Chondrocyte (in vitro differentiated cells): ENCODE measurements at regions not wholly inside any gene's neighbourhood (a gene's known extent, or its start where the extent isn't known, plus 50 kb on each side); places are given as distances from the start of the nearest gene placed in this dataset.
"Not testable (repeated sequence)": the region's sequence is repeated elsewhere in the genome, so short reads cannot be mapped to it uniquely, and the experiment has no call there.

Experiments
- DNase-seq: peaks from one replicate; pipeline ENCODE4 v3.0.0; 2021; ENCODE audit warnings: mixed read lengths, low spot score
- H3K27ac Mint-ChIP-seq: one replicate; pipeline ENCODE4 v1.8.0; 2021; ENCODE audit warnings: mild to moderate bottlenecking, moderate library complexity, mixed read lengths; ENCODE audit not compliant: unreplicated experiment
- H3K27me3 Mint-ChIP-seq: 2 replicates; pipeline ENCODE4 v1.8.0; 2021; ENCODE audit warnings: low read depth, mixed read lengths
- H3K36me3 Mint-ChIP-seq: 2 replicates; pipeline ENCODE4 v1.8.0; 2021; ENCODE audit warnings: low read depth, mixed read lengths
- H3K4me1 Mint-ChIP-seq: 2 replicates; pipeline ENCODE4 v1.8.0; 2021; ENCODE audit warnings: low read depth, mild to moderate bottlenecking, mixed read lengths
- H3K4me3 Mint-ChIP-seq: one replicate; pipeline ENCODE4 v1.8.0; 2021; ENCODE audit warnings: mild to moderate bottlenecking, moderate library complexity, mixed read lengths; ENCODE audit not compliant: unreplicated experiment
- H3K9me3 Mint-ChIP-seq: 2 replicates; pipeline ENCODE4 v1.8.0; 2021; ENCODE audit warnings: low read depth, mixed read lengths
- CTCF ChIP-seq: fragments of 200-600 bp; sonication (generic); IDR thresholded peaks from 2 replicates; pipeline ENCODE4 v1.5.0; 2021; ENCODE audit warnings: antibody characterized with exemption, mild to moderate bottlenecking, moderate library complexity

DNA sequence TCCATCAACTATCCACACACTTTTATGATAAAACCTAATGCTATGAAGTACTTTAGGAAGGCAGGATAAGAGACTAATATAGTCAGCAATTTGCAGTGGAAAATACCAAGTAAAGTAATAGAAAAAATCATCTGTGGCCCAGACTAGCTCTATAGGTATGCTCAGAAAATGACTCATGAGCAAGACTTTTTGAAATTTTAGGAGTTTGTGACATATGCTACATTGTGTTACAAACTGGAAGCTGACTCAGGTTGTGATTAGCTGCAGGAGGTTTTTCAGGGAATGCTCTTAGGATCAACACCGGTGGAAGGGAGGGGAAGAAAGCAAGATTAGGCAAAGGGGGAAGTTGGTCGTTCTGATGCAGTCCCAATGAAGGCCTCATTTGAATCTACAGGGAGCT, 56.1 kb downstream of the FEZF1 start:
- H3K36me3 Mint-ChIP-seq, result no peaks in the 10 kb centered on the region
- no peak for DNase-seq
- no peak for TF ChIP-seq CTCF
- H3K4me3 Mint-ChIP-seq, result no peak overlapping the region
- H3K4me1 Mint-ChIP-seq, result no peaks in the 10 kb centered on the region
- H3K27me3 Mint-ChIP-seq, result peaks cover 10% of the 10 kb centered on the region
- H3K27ac Mint-ChIP-seq, result no peak overlapping the region
- H3K9me3 Mint-ChIP-seq, result no peaks in the 10 kb centered on the region

DNA sequence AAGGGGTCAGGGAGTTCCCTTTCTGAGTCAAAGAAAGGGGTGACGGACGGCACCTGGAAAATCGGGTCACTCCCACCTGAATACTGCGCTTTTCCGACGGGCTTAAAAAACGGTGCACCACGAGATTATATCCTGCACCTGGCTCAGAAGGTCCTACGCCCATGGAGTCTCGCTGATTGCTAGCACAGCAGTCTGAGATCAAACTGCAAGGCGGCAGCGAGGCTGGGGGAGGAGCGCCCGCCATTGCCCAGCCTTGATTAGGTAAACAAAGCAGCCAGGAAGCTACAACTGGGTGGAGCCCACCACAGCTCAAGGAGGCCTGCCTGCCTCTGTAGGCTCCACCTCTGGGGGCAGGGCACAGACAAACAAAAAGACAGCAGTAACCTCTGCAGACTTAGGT, 65.8 kb downstream of the FEZF1 start:
- H3K27ac Mint-ChIP-seq, H3K36me3 Mint-ChIP-seq, H3K4me3 Mint-ChIP-seq, H3K4me1 Mint-ChIP-seq, H3K9me3 Mint-ChIP-seq, DNase-seq, H3K27me3 Mint-ChIP-seq: not testable (repeated sequence)

DNA sequence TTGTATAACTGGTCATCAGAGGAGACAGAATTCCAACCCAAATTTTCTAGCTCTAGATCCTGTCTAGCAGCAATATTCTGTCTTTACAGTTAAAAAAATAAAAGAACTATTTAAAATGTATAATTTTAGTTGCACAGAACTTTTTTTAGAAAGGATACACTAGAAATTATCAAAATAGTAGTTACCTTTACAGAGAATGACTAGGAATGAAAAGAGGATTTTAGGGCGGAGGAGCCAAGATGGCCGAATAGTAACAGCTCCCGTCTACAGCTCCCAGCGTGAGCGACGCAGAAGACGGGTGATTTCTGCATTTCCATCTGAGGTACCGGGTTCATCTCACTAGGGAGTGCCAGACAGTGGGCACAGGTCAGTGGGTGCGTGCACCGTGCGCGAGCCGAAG, 66.3 kb downstream of the FEZF1 start:
- not testable (repeated sequence) for H3K4me3 Mint-ChIP-seq, H3K9me3 Mint-ChIP-seq

DNA sequence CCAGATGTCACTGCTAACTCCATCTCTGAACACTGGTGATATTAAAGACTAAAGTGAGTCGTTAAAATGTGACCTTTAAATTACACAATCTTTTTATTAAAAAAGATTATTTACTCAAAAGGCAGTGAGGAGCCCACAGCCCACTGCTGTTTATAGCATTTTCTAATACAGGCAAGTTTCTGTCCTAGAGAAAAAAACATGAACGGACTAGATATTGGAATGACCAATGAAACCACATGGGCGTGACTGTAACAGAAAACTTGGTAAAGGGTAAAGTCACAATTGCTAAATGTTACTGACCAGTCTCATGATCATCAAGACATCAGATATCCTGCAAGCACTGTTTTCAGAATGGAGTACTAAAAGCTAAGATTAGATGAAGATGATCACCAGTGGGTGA, 78.7 kb downstream of the FEZF1 start:
- Mint-ChIP-seq H3K9me3 (no peaks in the 10 kb centered on the region), H3K4me3 (no peak overlapping the region), H3K36me3 (no peaks in the 10 kb centered on the region), H3K27me3 (peaks cover 8% of the 10 kb centered on the region), H3K4me1 (no peaks in the 10 kb centered on the region), H3K27ac (no peak overlapping the region)
- no peak for TF ChIP-seq CTCF
- no peak for DNase-seq

More for the DNA sequence above, 66.3 kb downstream of the FEZF1 start:
- not testable (repeated sequence) for H3K27ac Mint-ChIP-seq, H3K27me3 Mint-ChIP-seq, DNase-seq, H3K4me1 Mint-ChIP-seq, H3K36me3 Mint-ChIP-seq

DNA sequence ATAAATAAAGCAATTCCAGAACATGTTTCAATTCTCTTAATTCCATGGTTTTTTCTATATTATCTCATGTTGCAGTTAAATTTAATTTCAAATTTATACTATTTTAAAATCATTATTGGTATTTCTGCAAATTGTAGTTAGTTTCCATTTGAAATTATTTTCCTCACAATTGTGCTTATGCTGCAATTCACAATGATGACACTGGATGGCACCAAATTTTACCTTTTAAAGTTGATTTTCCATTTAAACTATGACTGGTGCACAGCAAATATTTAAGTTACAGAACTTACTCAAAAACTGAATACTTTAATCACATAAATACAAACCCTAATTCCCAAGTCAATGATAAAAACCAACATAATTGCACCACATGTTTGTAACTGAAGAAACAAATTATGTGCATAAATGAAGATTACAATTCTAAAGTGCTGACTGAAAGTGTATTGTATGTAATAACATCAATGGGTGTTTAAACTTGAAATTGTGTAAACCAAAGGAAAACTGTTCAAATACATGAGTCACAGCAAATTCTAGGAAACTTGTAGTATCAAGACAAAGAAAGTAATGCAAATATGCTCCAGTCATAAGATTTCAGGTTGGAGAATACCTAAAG, 75.3 kb upstream of the AASS start:
- no peaks in the 10 kb centered on the region for H3K9me3 Mint-ChIP-seq
- TF ChIP-seq CTCF, result peak; percentile 94
- H3K36me3 Mint-ChIP-seq, result no peaks in the 10 kb centered on the region
- no peak for DNase-seq
- peaks cover 18% of the 10 kb centered on the region for H3K27me3 Mint-ChIP-seq
- no peak overlapping the region for H3K4me3 Mint-ChIP-seq
- H3K4me1 Mint-ChIP-seq, result no peaks in the 10 kb centered on the region
- H3K27ac Mint-ChIP-seq, result no peak overlapping the region

DNA sequence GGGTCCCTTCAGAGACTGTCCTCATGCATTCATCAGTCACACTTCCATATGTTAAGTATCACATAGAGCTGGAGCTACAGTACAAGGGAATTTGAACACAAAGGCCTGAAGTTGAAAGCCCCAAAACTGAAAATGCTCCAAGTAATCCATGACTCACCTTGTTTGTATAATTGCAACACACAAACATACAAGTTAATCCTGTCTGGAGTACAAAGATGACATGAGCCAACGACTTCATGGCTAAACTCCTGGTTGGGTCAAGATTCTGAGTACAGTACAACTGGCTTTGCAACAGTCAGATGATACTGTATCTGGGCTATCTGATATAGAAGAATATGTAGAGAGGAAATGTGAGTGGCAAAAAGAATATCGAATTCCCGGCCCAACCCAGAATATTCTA, 73.1 kb upstream of the AASS start:
- Mint-ChIP-seq H3K27ac (no peak overlapping the region), H3K36me3 (no peaks in the 10 kb centered on the region), H3K27me3 (peaks cover 16% of the 10 kb centered on the region), H3K4me3 (no peak overlapping the region), H3K9me3 (no peaks in the 10 kb centered on the region), H3K4me1 (no peaks in the 10 kb centered on the region)
- no peak for DNase-seq
- TF ChIP-seq CTCF, result no peak
